Uterus (tissue), 3 donors: ENCODE measurements at regions not wholly inside any gene's neighbourhood (a gene's known extent, or its start where the extent isn't known, plus 50 kb on each side); places are given as distances from the start of the nearest gene placed in this dataset.

ENCODE experiments used
- DNase-seq, 2 donors: peaks; one replicate each; pipeline ENCODE4 v3.0.0-alpha.2; 2019 to 2020
- H3K27ac ChIP-seq, 2 donors: fragments of 200-600 bp; sonication (generic); 1 replicate in 1 of 2; 2 replicates in 1 of 2; pipeline ENCODE4 v1.5.1; 2016 to 2018
- H3K27me3 ChIP-seq, 2 donors: fragments of 200-600 bp; sonication (generic); one replicate each; pipeline ENCODE4 v1.5.1; 2018 to 2019; ENCODE audit warnings: control low read depth in 1 of 2
- H3K36me3 ChIP-seq, 2 donors: fragments of 200-600 bp; sonication (generic); one replicate each; pipeline ENCODE4 v1.5.1; 2019; ENCODE audit warnings: control low read depth in 1 of 2
- H3K4me1 ChIP-seq, 2 donors: fragments of 200-600 bp; sonication (generic); one replicate each; pipeline ENCODE4 v1.5.1; 2018 to 2019; ENCODE audit warnings: control low read depth in 1 of 2
- H3K4me3 ChIP-seq, 2 donors: fragments of 200-600 bp; sonication (generic); 1 replicate in 1 of 2; 2 replicates in 1 of 2; pipeline ENCODE4 v1.5.1; 2018 to 2019; ENCODE audit warnings: mild to moderate bottlenecking in 1 of 2
- H3K9me3 ChIP-seq, 2 donors: fragments of 200-600 bp; sonication (generic); one replicate each; pipeline ENCODE4 v1.5.1; 2019; ENCODE audit warnings: control low read depth in 1 of 2
- POLR2A ChIP-seq, 2 donors: fragments of 450-650 bp; IDR thresholded peaks; one replicate each; pipeline ENCODE4 v1.6.1; 2016; ENCODE audit warnings: antibody characterized with exemption in 2 of 2, mild to moderate bottlenecking in 1 of 2, moderate library complexity in 1 of 2
- intact Hi-C: fragments of 100-400 bp; cut with DNase I; formaldehyde crosslinking; loops from one replicate; pipeline ENCODE4 v1.15.1; 2023; ENCODE audit warnings: low total_unique reads
- TF ChIP-seq, protein P1 (sequence below), 4 experiments: fragments of 200-600 bp in 2 of 4; fragments of 450-650 bp in 2 of 4; sonication (generic) in 2 of 4; IDR thresholded peaks; one replicate each; pipeline ENCODE4 v1.5.1; 2016 to 2019; ENCODE audit warnings: antibody characterized with exemption in 4 of 4, mild to moderate bottlenecking in 2 of 4, moderate library complexity in 1 of 4
- donor health status: DM: yes; HTN: yes; CAD: no.

DNA sequence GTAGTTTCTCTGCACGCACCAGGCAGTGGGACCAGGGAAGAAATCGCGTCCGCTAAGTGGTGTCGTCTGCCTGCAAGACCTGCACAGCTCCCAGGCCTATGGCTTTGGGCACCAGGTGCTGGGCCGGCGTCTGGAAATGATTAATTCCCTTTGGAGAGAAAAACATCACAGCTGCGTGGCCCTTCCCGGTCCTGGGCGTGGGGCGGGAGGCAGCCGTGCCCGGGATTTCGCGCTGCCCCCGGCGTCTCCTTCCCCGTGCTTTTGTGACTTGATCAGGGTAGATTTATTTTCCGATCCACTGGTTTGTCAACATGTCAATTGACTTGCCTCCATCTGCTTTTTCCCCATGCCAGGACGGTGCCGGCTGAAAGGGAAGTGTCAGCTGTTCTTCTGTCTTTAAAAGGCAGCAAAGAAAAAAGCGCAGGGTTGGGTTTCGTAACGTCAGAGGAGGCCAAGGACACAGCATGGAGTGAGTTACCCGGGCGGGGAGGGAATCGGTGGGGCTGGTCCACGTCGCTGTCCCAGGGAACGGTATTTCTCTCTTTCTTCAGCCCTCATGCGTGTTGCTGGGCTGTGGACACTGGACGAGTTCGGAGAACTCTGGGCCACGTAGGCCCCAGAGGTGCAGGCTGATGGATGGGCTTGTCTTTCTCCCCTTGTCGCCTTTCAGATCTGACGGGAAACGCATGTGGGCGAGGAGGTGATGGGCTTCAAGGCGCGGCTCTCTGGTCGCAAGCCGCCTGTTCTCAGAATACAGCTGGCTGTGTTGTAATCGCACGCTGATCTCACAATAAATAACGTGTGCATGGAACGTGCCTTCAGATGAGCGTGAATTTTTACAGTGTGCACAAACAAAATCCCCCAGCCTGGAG is 188.1 kb upstream of the ZNF469 start:
- no peak overlapping the region for H3K4me3 ChIP-seq
- no peaks in the 10 kb centered on the region for H3K27me3 ChIP-seq
- no peaks in the 10 kb centered on the region for H3K36me3 ChIP-seq
- no peak overlapping the region for H3K27ac ChIP-seq
- intact Hi-C loops = loop anchor here (10.0 kb wide), 1 partner anchor 240 kb away; no protein-coding TSS in a partner anchor
- H3K4me1 ChIP-seq = no peaks in the 10 kb centered on the region
- TF ChIP-seq POLR2A (IDR thresholded peaks at IDR 0.05) = no peak
- no peak for DNase-seq
- no peaks in the 10 kb centered on the region for H3K9me3 ChIP-seq

DNA sequence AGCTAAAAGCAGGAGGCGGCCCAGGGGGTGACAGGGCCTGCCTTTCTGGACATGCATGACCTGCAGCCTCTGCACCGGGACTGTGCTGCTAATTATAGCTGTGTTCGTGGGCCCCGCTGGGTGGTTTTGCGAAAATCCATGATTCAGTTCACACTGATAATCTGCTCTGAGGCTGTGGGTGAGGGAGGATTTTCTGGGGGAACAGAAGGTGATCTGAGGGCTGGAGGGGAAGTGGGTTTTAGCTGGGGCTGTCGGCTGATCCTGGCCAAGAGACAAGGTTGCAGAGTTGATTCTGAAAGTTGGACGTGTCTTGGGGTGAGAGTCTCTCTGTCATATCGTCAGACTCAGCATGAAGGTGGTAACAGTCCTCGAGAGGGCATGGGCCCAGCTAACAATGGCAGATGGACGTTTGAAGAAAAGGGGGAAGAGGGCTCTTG is 187.5 kb upstream of the ZNF469 start:
- TF ChIP-seq, protein P1, sequence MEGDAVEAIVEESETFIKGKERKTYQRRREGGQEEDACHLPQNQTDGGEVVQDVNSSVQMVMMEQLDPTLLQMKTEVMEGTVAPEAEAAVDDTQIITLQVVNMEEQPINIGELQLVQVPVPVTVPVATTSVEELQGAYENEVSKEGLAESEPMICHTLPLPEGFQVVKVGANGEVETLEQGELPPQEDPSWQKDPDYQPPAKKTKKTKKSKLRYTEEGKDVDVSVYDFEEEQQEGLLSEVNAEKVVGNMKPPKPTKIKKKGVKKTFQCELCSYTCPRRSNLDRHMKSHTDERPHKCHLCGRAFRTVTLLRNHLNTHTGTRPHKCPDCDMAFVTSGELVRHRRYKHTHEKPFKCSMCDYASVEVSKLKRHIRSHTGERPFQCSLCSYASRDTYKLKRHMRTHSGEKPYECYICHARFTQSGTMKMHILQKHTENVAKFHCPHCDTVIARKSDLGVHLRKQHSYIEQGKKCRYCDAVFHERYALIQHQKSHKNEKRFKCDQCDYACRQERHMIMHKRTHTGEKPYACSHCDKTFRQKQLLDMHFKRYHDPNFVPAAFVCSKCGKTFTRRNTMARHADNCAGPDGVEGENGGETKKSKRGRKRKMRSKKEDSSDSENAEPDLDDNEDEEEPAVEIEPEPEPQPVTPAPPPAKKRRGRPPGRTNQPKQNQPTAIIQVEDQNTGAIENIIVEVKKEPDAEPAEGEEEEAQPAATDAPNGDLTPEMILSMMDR (IDR thresholded peaks at IDR 0.05) = no peak
- TF ChIP-seq POLR2A (IDR thresholded peaks at IDR 0.05) = no peak
- Histone ChIP-seq H3K27me3 (no peaks in the 10 kb centered on the region), H3K27ac (no peak overlapping the region), H3K4me1 (no peaks in the 10 kb centered on the region), H3K9me3 (no peaks in the 10 kb centered on the region), H3K36me3 (no peaks in the 10 kb centered on the region), H3K4me3 (no peak overlapping the region)
- DNase-seq = no peak
- intact Hi-C loops = loop anchor here (10.0 kb wide), 1 partner anchor 240 kb away; no protein-coding TSS in a partner anchor

- no peaks in the 10 kb centered on the region for H3K27me3 ChIP-seq
- H3K27ac ChIP-seq = no peak overlapping the region
- intact Hi-C loops = loop anchor here (10.0 kb wide), 1 partner anchor 239 kb away; no protein-coding TSS in a partner anchor
- H3K9me3 ChIP-seq = no peaks in the 10 kb centered on the region
- no peak for DNase-seq
- H3K36me3 ChIP-seq = no peaks in the 10 kb centered on the region
- no peak overlapping the region for H3K4me3 ChIP-seq
- no peaks in the 10 kb centered on the region for H3K4me1 ChIP-seq
- TF ChIP-seq, protein P1 (IDR thresholded peaks at IDR 0.05) = no peak
- no peak for TF ChIP-seq POLR2A (IDR thresholded peaks at IDR 0.05)
Measured at GRCh38 chr16:88195911-88196465, 186.8 kb upstream of the ZNF469 start.

- no peak overlapping the region for H3K4me3 ChIP-seq
- no peak for DNase-seq
- no peak overlapping the region for H3K27ac ChIP-seq
- intact Hi-C loops = loop anchor here (10.0 kb wide), 1 partner anchor 238 kb away; no protein-coding TSS in a partner anchor
- TF ChIP-seq POLR2A (IDR thresholded peaks at IDR 0.05) = no peak
- TF ChIP-seq, protein P1 (IDR thresholded peaks at IDR 0.05) = no peak
- no peaks in the 10 kb centered on the region for H3K4me1 ChIP-seq
- H3K36me3 ChIP-seq = no peaks in the 10 kb centered on the region
- no peaks in the 10 kb centered on the region for H3K27me3 ChIP-seq
- H3K9me3 ChIP-seq = no peaks in the 10 kb centered on the region
Measured at GRCh38 chr16:88196471-88197400, 186.0 kb upstream of the ZNF469 start.
